HepG2 (cell line): ENCODE measurements at regions not wholly inside any gene's neighbourhood (a gene's known extent, or its start where the extent isn't known, plus 50 kb on each side); places are given as distances from the start of the nearest gene placed in this dataset.
A peak's percentile ranks its signal among the peaks of the same experiment; 100 is the strongest.

Experiments
- BORCS8-MEF2B ChIP-seq: sonication (generic); formaldehyde crosslinking; IDR thresholded peaks from 2 replicates; pipeline ENCODE4 v1.8.0; 2022; ENCODE audit warnings: mild to moderate bottlenecking, missing genetic modification reagents
- CSRNP2 ChIP-seq: sonication (generic); formaldehyde crosslinking; conservative IDR thresholded peaks from 2 replicates; pipeline ENCODE4 v1.8.0; 2022; ENCODE audit warnings: low read depth, missing genetic modification reagents
- FOXP1 ChIP-seq, 2 experiments: fragments of 450-650 bp in 1 of 2; IDR thresholded peaks; 2 replicates each; pipeline ENCODE4 v1.6.1; 2017 to 2018; ENCODE audit warnings: antibody characterized with exemption in 1 of 2
- GABPA ChIP-seq, 2 experiments: IDR thresholded peaks; 2 replicates each; pipeline ENCODE4 v1.6.1; 2011 to 2016; ENCODE audit warnings: low read depth in 2 of 2, low read length in 1 of 2, missing biosample characterization in 1 of 2, missing genetic modification characterization in 1 of 2
- GATAD1 ChIP-seq: IDR thresholded peaks from 2 replicates; pipeline ENCODE4 v1.6.1; 2016; ENCODE audit warnings: missing genetic modification reagents, missing compliant biosample characterization
- KAT2B ChIP-seq: fragments of 150-350 bp; IDR thresholded peaks from 2 replicates; pipeline ENCODE4 v1.6.1; 2014; ENCODE audit warnings: low read depth, low read length, borderline replicate concordance
- LBX2 ChIP-seq: sonication (generic); formaldehyde crosslinking; IDR thresholded peaks from 2 replicates; pipeline ENCODE4 v1.5.0; 2020; ENCODE audit warnings: missing genetic modification reagents, mild to moderate bottlenecking, borderline replicate concordance
- NFYC ChIP-seq: IDR thresholded peaks from 2 replicates; pipeline ENCODE4 v1.6.1; 2016; ENCODE audit warnings: missing genetic modification reagents, missing compliant biosample characterization
- REXO4 ChIP-seq: sonication (generic); formaldehyde crosslinking; IDR thresholded peaks from 2 replicates; pipeline ENCODE4 v1.8.0; 2022; ENCODE audit warnings: missing genetic modification reagents, mild to moderate bottlenecking, borderline replicate concordance
- RXRB ChIP-seq: IDR thresholded peaks from 2 replicates; pipeline ENCODE4 v1.6.1; 2016; ENCODE audit warnings: borderline replicate concordance, missing genetic modification reagents, missing compliant biosample characterization
- SOX13 ChIP-seq, 3 experiments: fragments of 450-650 bp in 1 of 3; sonication (generic) in 1 of 3; formaldehyde crosslinking in 1 of 3; IDR thresholded peaks in 2 of 3; conservative IDR thresholded peaks in 1 of 3; 2 replicates each; pipeline versions ENCODE4 v1.5.0 to v1.6.1; 2016 to 2020; ENCODE audit warnings: antibody characterized with exemption in 1 of 3, mild to moderate bottlenecking in 1 of 3, missing compliant biosample characterization in 1 of 3, missing genetic modification reagents in 1 of 3, moderate library complexity in 1 of 3
- SOX5 ChIP-seq: IDR thresholded peaks from 2 replicates; pipeline ENCODE4 v1.6.1; 2016; ENCODE audit warnings: borderline replicate concordance
- U2AF2 ChIP-seq: fragments of 200-400 bp; formaldehyde crosslinking; IDR thresholded peaks from 2 replicates; pipeline ENCODE4 v1.6.1; 2017; ENCODE audit warnings: low read depth, mild to moderate bottlenecking, low read length
- ZBTB43 ChIP-seq: sonication (generic); formaldehyde crosslinking; conservative IDR thresholded peaks from 2 replicates; pipeline ENCODE4 v1.4.0; 2020; ENCODE audit warnings: missing genetic modification reagents
- ZC3H13 ChIP-seq: sonication (generic); formaldehyde crosslinking; IDR thresholded peaks from 2 replicates; pipeline ENCODE4 v1.8.1; 2023; ENCODE audit warnings: mild to moderate bottlenecking, missing genetic modification reagents, moderate library complexity
- ZFYVE20 ChIP-seq: sonication (generic); formaldehyde crosslinking; IDR thresholded peaks from 2 replicates; pipeline ENCODE4 v1.8.0; 2023; ENCODE audit warnings: low read depth, mild to moderate bottlenecking, moderate library complexity, missing genetic modification reagents, borderline replicate concordance
- ZMYM4 ChIP-seq: sonication (generic); formaldehyde crosslinking; IDR thresholded peaks from 2 replicates; pipeline ENCODE4 v1.8.1; 2023; ENCODE audit warnings: mild to moderate bottlenecking, missing genetic modification reagents
- ZNF10 ChIP-seq: sonication (generic); formaldehyde crosslinking; IDR thresholded peaks from 2 replicates; pipeline ENCODE4 v1.4.0; 2020; ENCODE audit warnings: mild to moderate bottlenecking, low read depth, missing genetic modification reagents, borderline replicate concordance
- ZNF20 ChIP-seq: sonication (generic); formaldehyde crosslinking; IDR thresholded peaks from 2 replicates; pipeline ENCODE4 v1.4.0; 2020; ENCODE audit warnings: mild to moderate bottlenecking, moderate library complexity, missing genetic modification reagents
- ZNF253 ChIP-seq: sonication (generic); formaldehyde crosslinking; IDR thresholded peaks from 2 replicates; pipeline ENCODE4 v1.8.0; 2022; ENCODE audit warnings: mild to moderate bottlenecking, missing genetic modification reagents, borderline replicate concordance
- ZNF550 ChIP-seq: sonication (generic); formaldehyde crosslinking; IDR thresholded peaks from 2 replicates; pipeline ENCODE4 v1.4.0; 2020; ENCODE audit warnings: mild to moderate bottlenecking, missing genetic modification reagents, borderline replicate concordance
- ZNF580 ChIP-seq: IDR thresholded peaks from 2 replicates; pipeline ENCODE4 v1.6.1; 2016; ENCODE audit warnings: low read depth, borderline replicate concordance
- ZNF7 ChIP-seq: IDR thresholded peaks from 2 replicates; pipeline ENCODE4 v1.6.1; 2016; ENCODE audit warnings: missing biosample characterization, missing genetic modification reagents
- ZNF775 ChIP-seq: sonication (generic); formaldehyde crosslinking; IDR thresholded peaks from 2 replicates; pipeline ENCODE4 v1.4.0; 2020; ENCODE audit warnings: missing genetic modification reagents, mild to moderate bottlenecking, moderate library complexity, borderline replicate concordance
- ZNF841 ChIP-seq: sonication (generic); formaldehyde crosslinking; IDR thresholded peaks from 2 replicates; pipeline ENCODE4 v1.8.1; 2023; ENCODE audit warnings: missing genetic modification reagents, borderline replicate concordance

GRCh38 chr13:33676045-33676989, 141.6 kb upstream of the RFC3 start (continued):
- 0 out of 2 replicates have a peak, but pooled peaks have one; percentile 67 for TF ChIP-seq ZBTB43 (CRISPR knock-in tag)
- no peak for TF ChIP-seq ZFYVE20 (CRISPR knock-in tag)
- TF ChIP-seq REXO4 (CRISPR knock-in tag), result no peak
- no peak for TF ChIP-seq ZNF10 (CRISPR knock-in tag)
- TF ChIP-seq ZNF775 (CRISPR knock-in tag), result 0 out of 2 replicates have a peak, but pooled peaks have one; percentile 46
- TF ChIP-seq CSRNP2 (CRISPR knock-in tag), result no peak
- 0 out of 2 replicates have a peak, but pooled peaks have one; percentile 27 for TF ChIP-seq GATAD1 (CRISPR knock-in tag)
- TF ChIP-seq FOXP1 (IDR thresholded peaks at IDR 0.05), result no peak
- no peak for TF ChIP-seq FOXP1 (CRISPR knock-in tag; IDR thresholded peaks at IDR 0.05)
- 0 out of 2 replicates have a peak, but pooled peaks have one; percentile 11 for TF ChIP-seq RXRB
- TF ChIP-seq SOX5 (CRISPR knock-in tag), result peak; percentile 81; the same call in 1 of the 2 replicates
- no peak for TF ChIP-seq BORCS8-MEF2B (CRISPR knock-in tag)
- TF ChIP-seq ZNF20 (CRISPR knock-in tag), result no peak
- no peak for TF ChIP-seq ZNF841 (CRISPR knock-in tag)
- no peak for TF ChIP-seq LBX2 (CRISPR knock-in tag)
- 0 out of 2 replicates have a peak, but pooled peaks have one; percentile 20 for TF ChIP-seq ZMYM4 (CRISPR knock-in tag)
- TF ChIP-seq GABPA (IDR thresholded peaks at IDR 0.05; ENCODE audit: low read depth, low read length), result no peak
- TF ChIP-seq GABPA (CRISPR knock-in tag; IDR thresholded peaks at IDR 0.05; ENCODE audit: low read depth), result no peak
- TF ChIP-seq ZNF7, result no peak
- TF ChIP-seq ZNF253 (CRISPR knock-in tag), result no peak
- TF ChIP-seq U2AF2, result no peak
- no peak for TF ChIP-seq KAT2B
- no peak for TF ChIP-seq SOX13 (IDR thresholded peaks at IDR 0.05)
- TF ChIP-seq SOX13 (CRISPR knock-in tag; conservative IDR thresholded peaks at IDR 0.05 in 1 of 2, IDR thresholded peaks at IDR 0.05 in 1 of 2), result peak in 1 of 2 experiments; percentile 85; a peak in 2 of 4 replicates
- 0 out of 2 replicates have a peak, but pooled peaks have one; percentile 29 for TF ChIP-seq ZNF580 (CRISPR knock-in tag)
- peak; percentile 58 for TF ChIP-seq NFYC (CRISPR knock-in tag)
- no peak for TF ChIP-seq ZNF550 (CRISPR knock-in tag)
- TF ChIP-seq ZC3H13 (CRISPR knock-in tag), result no peak
